IMR-90 (cell line): ENCODE measurements at regions not wholly inside any gene's neighbourhood (a gene's known extent, or its start where the extent isn't known, plus 50 kb on each side); places are given as distances from the start of the nearest gene placed in this dataset.

Source experiments
- ATAC-seq: fragments of 200-7000 bp; cut with Tn5 transposase; 2 replicates; pipeline ENCODE4 v1.9.1; 2020; ENCODE audit warnings: low read depth, mild to moderate bottlenecking, moderate library complexity
- BruUV-seq: library from RNA; stranded (reverse); fragments of 400-500 nt; replicated peaks from 2 replicates; lab custom pipeline; 2021; lab: Mats Ljungman, UMichigan
- CTCF ChIA-PET: fragments of 300-600 bp; formaldehyde crosslinking; extraction: SDS; loops from one replicate; lab custom pipeline; 2021; ENCODE audit warnings: antibody characterized with exemption; lab: Yijun Ruan, JAX
- POLR2A ChIA-PET: fragments of 300-600 bp; sonication (Branson Sonifier 250); formaldehyde crosslinking; loops from one replicate; lab custom pipeline; 2022; ENCODE audit warnings: antibody characterized with exemption; ENCODE audit not compliant: unreplicated experiment; lab: Charles Lee
- DNase-seq: peaks from one replicate; pipeline ENCODE4 v3.0.0; 2013
- H2AFZ ChIP-seq: replicated peaks from 2 replicates; pipeline ENCODE3; 2013; ENCODE audit warnings: low read length, mild to moderate bottlenecking; ENCODE audit not compliant: poor library complexity
- H2AK5ac ChIP-seq: 2 replicates; pipeline ENCODE4 v1.6.1; 2013; ENCODE audit warnings: low read depth, low read length, inconsistent platforms
- H2AK9ac ChIP-seq: replicated peaks from 2 replicates; pipeline ENCODE3; 2013; ENCODE audit warnings: mild to moderate bottlenecking, low read depth, low read length, moderate library complexity; ENCODE audit not compliant: poor library complexity
- H2BK120ac ChIP-seq: 2 replicates; pipeline ENCODE4 v1.6.1; 2013; ENCODE audit warnings: low read depth, low read length, inconsistent platforms
- H2BK15ac ChIP-seq: 3 replicates; pipeline ENCODE4 v1.6.1; 2013; ENCODE audit warnings: low read depth, low read length, inconsistent platforms
- H2BK20ac ChIP-seq: 2 replicates; pipeline ENCODE4 v1.6.1; 2013; ENCODE audit warnings: low read depth, mild to moderate bottlenecking, inconsistent platforms, low read length, moderate library complexity
- H2BK5ac ChIP-seq: 2 replicates; pipeline ENCODE4 v1.6.1; 2013; ENCODE audit warnings: mild to moderate bottlenecking, low read depth, low read length, inconsistent platforms; ENCODE audit not compliant: poor library complexity, severe bottlenecking
- H3K14ac ChIP-seq: replicated peaks from 2 replicates; pipeline ENCODE4 v1.6.1; 2013; ENCODE audit warnings: low read depth, low read length, inconsistent platforms
- H3K18ac ChIP-seq: 2 replicates; pipeline ENCODE4 v1.6.1; 2013; ENCODE audit warnings: low read depth, low read length, control low read depth
- H3K23ac ChIP-seq: 2 replicates; pipeline ENCODE4 v1.6.1; 2013; ENCODE audit warnings: low read depth, low read length, inconsistent platforms
- H3K27ac ChIP-seq: 2 replicates; pipeline ENCODE4 v1.5.1; 2013; ENCODE audit warnings: mild to moderate bottlenecking, control low read depth, low read length; ENCODE audit not compliant: insufficient read depth
- H3K27me3 ChIP-seq: 2 replicates; pipeline ENCODE4 v1.6.1; 2013; ENCODE audit warnings: low read length; ENCODE audit not compliant: control insufficient read depth, insufficient read depth
- H3K36me3 ChIP-seq: 2 replicates; pipeline ENCODE4 v1.6.1; 2013; ENCODE audit warnings: low read length, mixed read lengths; ENCODE audit not compliant: control insufficient read depth, insufficient read depth
- H3K4ac ChIP-seq: 2 replicates; pipeline ENCODE4 v1.6.1; 2013; ENCODE audit warnings: low read depth, low read length, inconsistent platforms
- H3K4me1 ChIP-seq: 2 replicates; pipeline ENCODE4 v1.6.1; 2013; ENCODE audit warnings: low read length, mixed read lengths; ENCODE audit not compliant: control insufficient read depth, insufficient read depth
- H3K4me2 ChIP-seq: 2 replicates; pipeline ENCODE4 v1.6.1; 2013; ENCODE audit warnings: low read depth, mild to moderate bottlenecking, control low read depth, low read length, moderate library complexity
- H3K4me3 ChIP-seq: 2 replicates; pipeline ENCODE4 v1.5.1; 2013; ENCODE audit warnings: low read depth, mild to moderate bottlenecking, control low read depth, low read length, moderate library complexity; ENCODE audit not compliant: insufficient read depth
- H3K56ac ChIP-seq: 2 replicates; pipeline ENCODE4 v1.6.1; 2013; ENCODE audit warnings: low read length, inconsistent platforms; ENCODE audit not compliant: insufficient read depth; ENCODE audit errors: extremely low read depth
- H3K79me1 ChIP-seq, 2 experiments: 2 replicates each; pipeline ENCODE4 v1.6.1; 2013; ENCODE audit warnings: low read length in 2 of 2, inconsistent platforms in 1 of 2, low read depth in 1 of 2
- H3K9ac ChIP-seq: 2 replicates; pipeline ENCODE4 v1.6.1; 2013; ENCODE audit warnings: low read depth, low read length, control low read depth
- H3K9me1 ChIP-seq: 2 replicates; pipeline ENCODE4 v1.6.1; 2013; ENCODE audit warnings: low read length, inconsistent platforms; ENCODE audit not compliant: insufficient read depth
- H3K9me3 ChIP-seq: 2 replicates; pipeline ENCODE4 v1.6.1; 2013; ENCODE audit warnings: low read length; ENCODE audit not compliant: control insufficient read depth, insufficient read depth
- H4K20me1 ChIP-seq: 2 replicates; pipeline ENCODE4 v1.6.1; 2013; ENCODE audit warnings: low read length, inconsistent platforms; ENCODE audit not compliant: insufficient read depth
- H4K5ac ChIP-seq: 2 replicates; pipeline ENCODE4 v1.6.1; 2013; ENCODE audit warnings: mild to moderate bottlenecking, low read depth, low read length, control low read depth
- H4K8ac ChIP-seq, 2 experiments: 2 replicates each; pipeline ENCODE4 v1.6.1; 2013; ENCODE audit warnings: low read depth in 2 of 2, low read length in 2 of 2, control low read depth in 1 of 2, inconsistent platforms in 1 of 2
- H4K91ac ChIP-seq: 2 replicates; pipeline ENCODE4 v1.6.1; 2013; ENCODE audit warnings: low read depth, low read length, inconsistent platforms; ENCODE audit not compliant: insufficient read depth
- CEBPB ChIP-seq: IDR thresholded peaks from 2 replicates; pipeline ENCODE4 v1.6.1; 2012; ENCODE audit warnings: low read depth, low read length, improper control_type of control experiment
- MAFK ChIP-seq: IDR thresholded peaks from 2 replicates; pipeline ENCODE4 v1.6.1; 2012; ENCODE audit warnings: low read depth, low read length, improper control_type of control experiment
- WGBS, 2 experiments: methylation state at CpG; one replicate each; pipeline versions ENCODE4 v1.1.5 to v1.1.7; 2013; ENCODE audit warnings: missing lambda C conversion rate in 2 of 2; ENCODE audit not compliant: insufficient read length in 1 of 2; ENCODE audit errors: extremely low coverage in 2 of 2; 5-methylcytosine and 5-hydroxymethylcytosine counted together
- dilution Hi-C: fragments of 300-500 bp; cut with HindIII; formaldehyde crosslinking; loops from one replicate; pipeline ENCODE4 v1.14.3; 2018; ENCODE audit warnings: low sequenced_read_pairs; ENCODE audit not compliant: unreplicated experiment
- in situ Hi-C: fragments of 300-500 bp; cut with MboI; formaldehyde crosslinking; loops from 3 replicates; pipeline ENCODE4 v1.14.3; 2019; ENCODE audit warnings: low sequenced_read_pairs, inconsistent platforms, mixed read lengths
- intact Hi-C: fragments of 100-400 bp; cut with micrococcal nuclease; formaldehyde crosslinking; loops from 2 replicates; pipeline ENCODE4 v1.10.0; 2022
- TF ChIP-seq, protein P1 (sequence below): fragments of 150-350 bp; IDR thresholded peaks from 2 replicates; pipeline ENCODE4 v1.6.1; 2016; ENCODE audit warnings: low read depth, mild to moderate bottlenecking, low read length, moderate library complexity, borderline replicate concordance

DNA sequence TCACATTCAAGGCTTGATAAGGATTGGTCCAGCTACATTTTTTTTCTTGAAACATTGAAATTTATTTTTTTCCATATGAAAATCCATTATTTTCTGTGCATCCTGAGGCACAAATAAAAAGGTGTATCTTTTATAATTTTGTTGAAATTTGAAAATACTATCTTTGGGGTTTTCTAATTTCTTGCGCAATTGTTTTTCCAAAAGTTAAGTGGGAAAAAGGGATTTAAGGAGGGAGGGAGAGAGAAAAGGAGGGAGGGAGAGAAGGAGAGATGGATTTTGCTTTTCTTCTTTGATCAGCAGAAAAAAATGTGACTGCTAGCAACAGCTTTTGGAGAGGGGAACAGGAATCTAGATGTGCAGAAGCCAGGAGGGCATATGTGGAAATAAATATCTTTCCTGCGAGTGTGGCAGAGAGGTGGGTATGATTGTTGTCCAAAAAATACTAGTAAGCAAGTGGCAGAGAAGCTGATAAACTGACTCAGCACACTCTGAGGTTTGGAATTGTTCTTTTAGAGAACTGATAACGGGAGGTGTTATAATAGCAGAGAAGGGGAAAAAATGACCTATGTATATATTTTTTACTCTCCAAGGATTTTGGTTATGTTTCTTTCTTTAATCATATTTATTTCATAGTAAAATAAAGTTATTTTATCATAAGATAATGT, 61.2 kb upstream of the EDNRB start:
- Histone ChIP-seq H3K14ac (0 out of 2 replicates have a peak overlapping the region, but pooled peaks have one; percentile 21), H2AK9ac (no peak overlapping the region), H3K56ac (no peak overlapping the region), H2BK120ac (peak overlapping the region; percentile 49; the same call in 1 of the 2 replicates), H2AK5ac (no peak overlapping the region), H3K23ac (no peak overlapping the region), H4K91ac (no peak overlapping the region; the same call in 1 of the 2 replicates), H3K4me1 (peaks cover 2% of the 10 kb centered on the region; the same call in 1 of the 2 replicates), H3K4me3 (no peak overlapping the region), H2BK5ac (no peak overlapping the region), H4K20me1 (no peaks in the 10 kb centered on the region), H3K36me3 (no peaks in the 10 kb centered on the region), H2AFZ (no peak overlapping the region), H2BK15ac (no peak overlapping the region), H3K79me1 (no peaks in the 10 kb centered on the region), H3K9me1 (no peaks in the 10 kb centered on the region), H4K8ac (peak overlapping the region in 1 of 2 experiments; percentile 47; a peak in 1 of 4 replicates), H3K9me3 (no peaks in the 10 kb centered on the region), H3K18ac (peak overlapping the region; percentile 70; the same call in 1 of the 2 replicates), H3K27me3 (no peaks in the 10 kb centered on the region; the same call in 1 of the 2 replicates), H3K4me2 (no peak overlapping the region), H3K9ac (no peak overlapping the region), H2BK20ac (peak overlapping the region; percentile 48; the same call in 1 of the 2 replicates), H4K5ac (no peak overlapping the region; the same call in 1 of the 2 replicates), H3K27ac (no peak overlapping the region), H3K4ac (0 out of 2 replicates have a peak overlapping the region, but pooled peaks have one; percentile 35)
- ChIA-PET POLR2A (no interaction called here), CTCF (no interaction called here)
- in situ Hi-C loops, result no loop called here
- intact Hi-C loops, result no loop called here
- no peak for ATAC-seq
- DNase-seq, result no peak
- TF ChIP-seq MAFK, result no peak
- TF ChIP-seq, protein P1, sequence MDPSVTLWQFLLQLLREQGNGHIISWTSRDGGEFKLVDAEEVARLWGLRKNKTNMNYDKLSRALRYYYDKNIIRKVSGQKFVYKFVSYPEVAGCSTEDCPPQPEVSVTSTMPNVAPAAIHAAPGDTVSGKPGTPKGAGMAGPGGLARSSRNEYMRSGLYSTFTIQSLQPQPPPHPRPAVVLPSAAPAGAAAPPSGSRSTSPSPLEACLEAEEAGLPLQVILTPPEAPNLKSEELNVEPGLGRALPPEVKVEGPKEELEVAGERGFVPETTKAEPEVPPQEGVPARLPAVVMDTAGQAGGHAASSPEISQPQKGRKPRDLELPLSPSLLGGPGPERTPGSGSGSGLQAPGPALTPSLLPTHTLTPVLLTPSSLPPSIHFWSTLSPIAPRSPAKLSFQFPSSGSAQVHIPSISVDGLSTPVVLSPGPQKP, result no peak
- peak; percentile 64 for TF ChIP-seq CEBPB
- no TSS peak for BruUV-seq
- WGBS, 2 experiments, result no CpG with 5 or more reads among the region's 3 CpGs
- dilution Hi-C loops, result no loop called here
